Transverse colon (tissue), 4 donors: ENCODE measurements at regions not wholly inside any gene's neighbourhood (a gene's known extent, or its start where the extent isn't known, plus 50 kb on each side); places are given as distances from the start of the nearest gene placed in this dataset.

Source experiments
- DNase-seq: peaks from one replicate; pipeline ENCODE4 v3.0.0-alpha.2; 2019
- H3K27ac ChIP-seq, 4 donors: fragments of 200-600 bp; sonication (generic); 2 replicates each; pipeline ENCODE4 v1.5.1; 2016 to 2018; ENCODE audit warnings: inconsistent platforms in 4 of 4
- H3K27me3 ChIP-seq: fragments of 200-600 bp; sonication (generic); 2 replicates; pipeline ENCODE4 v1.5.1; 2017; ENCODE audit warnings: inconsistent platforms
- H3K36me3 ChIP-seq, 4 donors: fragments of 200-600 bp; sonication (generic); 2 replicates each; pipeline ENCODE4 v1.5.1; 2017 to 2019; ENCODE audit warnings: inconsistent platforms in 4 of 4
- H3K4me1 ChIP-seq, 4 donors: fragments of 200-600 bp; sonication (generic); 2 replicates each; pipeline ENCODE4 v1.5.1; 2017 to 2020; ENCODE audit warnings: inconsistent platforms in 4 of 4
- H3K4me3 ChIP-seq, 4 donors: fragments of 200-600 bp; sonication (generic); 1 replicate in 1 of 4; 2 replicates in 3 of 4; pipeline versions ENCODE4 v1.5.1 to v1.6.1; 2017 to 2019; ENCODE audit warnings: inconsistent platforms in 4 of 4
- H3K9me3 ChIP-seq, 2 donors: fragments of 200-600 bp; sonication (generic); 2 replicates each; pipeline ENCODE4 v1.5.1; 2017 to 2019; ENCODE audit warnings: inconsistent platforms in 2 of 2
- CTCF ChIP-seq, 5 experiments: fragments of 200-600 bp in 3 of 5; fragments of 450-650 bp in 2 of 5; sonication (generic) in 3 of 5; IDR thresholded peaks; 1 replicate in 2 of 5; 2 replicates in 3 of 5; pipeline ENCODE4 v1.5.1; 2016 to 2017; ENCODE audit warnings: antibody characterized with exemption in 5 of 5, inconsistent platforms in 3 of 5, mild to moderate bottlenecking in 2 of 5, moderate library complexity in 1 of 5
- EP300 ChIP-seq: sonication (generic); formaldehyde crosslinking; IDR thresholded peaks from one replicate; pipeline ENCODE4 v1.6.1; 2017; ENCODE audit warnings: antibody characterized with exemption, low read depth
- POLR2A ChIP-seq: fragments of 450-650 bp; IDR thresholded peaks from one replicate; pipeline ENCODE4 v1.6.1; 2016; ENCODE audit warnings: antibody characterized with exemption, mild to moderate bottlenecking, moderate library complexity
- POLR2AphosphoS5 ChIP-seq, 3 donors: sonication (generic); formaldehyde crosslinking; IDR thresholded peaks; one replicate each; pipeline ENCODE4 v1.6.1; 2016; ENCODE audit warnings: antibody characterized with exemption in 3 of 3
- WGBS, 2 donors: methylation state at CpG; one replicate each; pipeline ENCODE4 v1.1.5; 2018; ENCODE audit warnings: low coverage in 1 of 2; 5-methylcytosine and 5-hydroxymethylcytosine counted together
- in situ Hi-C, 4 donors: fragments of 200-750 bp; cut with MboI; loops; one replicate each; pipeline versions ENCODE4 v1.15.0 to v1.15.1; 2017; ENCODE audit warnings: low sequenced_read_pairs in 3 of 4, low pct_ligation_motif_present in 1 of 4, low pct_unique_long_range_greater_than_20kb in 1 of 4
- intact Hi-C: fragments of 100-400 bp; cut with DNase I; formaldehyde crosslinking; loops from one replicate; pipeline ENCODE4 v1.15.1; 2023; ENCODE audit warnings: low total_unique reads

- peak; percentile 49 for DNase-seq
- H3K27ac ChIP-seq: peak overlapping the region in 3 of 4 donors; percentile 24 to 64 (median 53)
- TF ChIP-seq CTCF (IDR thresholded peaks at IDR 0.05): no peak
- TF ChIP-seq POLR2A: no peak
- TF ChIP-seq POLR2AphosphoS5 (IDR thresholded peaks at IDR 0.05): no peak
- TF ChIP-seq EP300: no peak
- H3K36me3 ChIP-seq: no peaks in the 10 kb centered on the region
- intact Hi-C loops (no loop called here), in situ Hi-C loops (no loop called here)
- H3K4me1 ChIP-seq: peaks cover 0 to 10% (median 0%) of the 10 kb centered on the region in 4 donors
- 68 to 71% methylated on average over 4 to 6 of the region's 6 CpGs for WGBS, 2 donors
- H3K4me3 ChIP-seq: no peak overlapping the region
- H3K9me3 ChIP-seq: no peaks in the 10 kb centered on the region
- H3K27me3 ChIP-seq: no peaks in the 10 kb centered on the region
These were observed 160.1 kb downstream of the FASLG start for GRCh38 chr1:172818841-172819527.

- in situ Hi-C loops (loop anchor here in 2 of 4 donors (5.0 to 10.0 kb wide), 2 partner anchors 382 to 384 kb away; partner anchors contain the start of gene TNFSF4 (in 1 of the 2)), intact Hi-C loops (loop anchor here (2.0 to 10.0 kb wide), 2 partner anchors 66 to 384 kb away; partner anchors contain the start of gene TNFSF4)
- Histone ChIP-seq H3K36me3 (no peaks in the 10 kb centered on the region), H3K4me3 (no peak overlapping the region), H3K27ac (no peak overlapping the region), H3K4me1 (peaks cover 0 to 19% (median 0%) of the 10 kb centered on the region in 4 donors), H3K9me3 (no peaks in the 10 kb centered on the region), H3K27me3 (no peaks in the 10 kb centered on the region)
- TF ChIP-seq POLR2AphosphoS5 (IDR thresholded peaks at IDR 0.05) (no peak), POLR2A (no peak), CTCF (IDR thresholded peaks at IDR 0.05) (no peak), EP300 (no peak)
- WGBS, 2 donors: 77 to 91% methylated on average over 2 to 4 of the region's 4 CpGs
- no peak for DNase-seq
These were observed 161.7 kb downstream of the FASLG start for GRCh38 chr1:172820475-172821158.

GRCh38 chr1:172821609-172822274, 162.8 kb downstream of the FASLG start:
- H3K36me3 ChIP-seq: no peaks in the 10 kb centered on the region
- H3K27me3 ChIP-seq: no peaks in the 10 kb centered on the region
- H3K4me3 ChIP-seq: no peak overlapping the region
- no peak for TF ChIP-seq POLR2A
- TF ChIP-seq EP300: no peak
- in situ Hi-C loops (loop anchor here in 2 of 4 donors (5.0 to 10.0 kb wide), 2 partner anchors 381 to 383 kb away; partner anchors contain the start of gene TNFSF4 (in 1 of the 2)), intact Hi-C loops (loop anchor here (2.0 to 10.0 kb wide), 2 partner anchors 65 to 383 kb away; partner anchors contain the start of gene TNFSF4)
- H3K4me1 ChIP-seq: peaks cover 0 to 30% (median 5%) of the 10 kb centered on the region in 4 donors
- no peaks in the 10 kb centered on the region for H3K9me3 ChIP-seq
- no peak for DNase-seq
- WGBS, 2 donors: 100% methylated on average over 1 of the region's 1 CpG
- no peak overlapping the region for H3K27ac ChIP-seq

- Histone ChIP-seq H3K9me3 (no peaks in the 10 kb centered on the region), H3K27ac (no peak overlapping the region), H3K27me3 (no peaks in the 10 kb centered on the region), H3K4me1 (peaks cover 0 to 42% (median 6%) of the 10 kb centered on the region in 4 donors), H3K36me3 (no peaks in the 10 kb centered on the region), H3K4me3 (no peak overlapping the region)
- intact Hi-C loops: loop anchor here (10.0 kb wide), 1 partner anchor 382 kb away; the partner anchor contains the start of gene TNFSF4
- in situ Hi-C loops: loop anchor here in 2 of 4 donors (5.0 to 10.0 kb wide), 2 partner anchors 379 to 382 kb away; partner anchors contain the start of gene TNFSF4 (in 1 of the 2)
- DNase-seq: no peak
- TF ChIP-seq POLR2A (no peak), POLR2AphosphoS5 (IDR thresholded peaks at IDR 0.05) (no peak), CTCF (IDR thresholded peaks at IDR 0.05) (no peak), EP300 (no peak)
- WGBS, 2 donors: 67 to 95% methylated on average over 1 of the region's 1 CpG
These were observed 164.0 kb downstream of the FASLG start for GRCh38 chr1:172822886-172823285.
